ENCODE measurements at regions not wholly inside any gene's neighbourhood (a gene's known extent, or its start where the extent isn't known, plus 50 kb on each side); places are given as distances from the start of the nearest gene placed in this dataset.
A peak's percentile ranks its signal among the peaks of the same experiment; 100 is the strongest.

DNA sequence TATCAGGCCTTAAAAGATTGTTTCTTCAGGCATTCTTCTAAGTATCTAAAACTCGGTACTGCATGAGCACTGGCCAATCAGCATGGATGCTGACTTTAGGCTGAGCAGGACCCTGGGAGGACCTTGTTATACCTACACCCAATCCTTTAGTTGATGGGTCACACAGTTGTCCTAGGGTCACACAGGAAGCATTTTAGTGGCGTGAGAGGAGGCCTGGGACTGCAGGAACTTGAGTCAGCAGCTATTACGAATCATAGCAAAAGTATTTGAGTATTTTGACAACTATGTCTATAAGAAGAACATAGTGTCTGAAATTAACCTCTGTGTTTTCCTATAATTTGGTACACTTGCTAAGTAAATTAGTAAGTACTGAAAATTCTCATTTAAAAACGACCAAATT, 741.4 kb downstream of the HACE1 start:
- DNase-seq (ENCODE audit: low read depth), result no peak
- in situ Hi-C loops (cut with HindIII; ENCODE audit: low pct_unique_long_range_greater_than_20kb, low sequenced_read_pairs), result no loop called here

DNA sequence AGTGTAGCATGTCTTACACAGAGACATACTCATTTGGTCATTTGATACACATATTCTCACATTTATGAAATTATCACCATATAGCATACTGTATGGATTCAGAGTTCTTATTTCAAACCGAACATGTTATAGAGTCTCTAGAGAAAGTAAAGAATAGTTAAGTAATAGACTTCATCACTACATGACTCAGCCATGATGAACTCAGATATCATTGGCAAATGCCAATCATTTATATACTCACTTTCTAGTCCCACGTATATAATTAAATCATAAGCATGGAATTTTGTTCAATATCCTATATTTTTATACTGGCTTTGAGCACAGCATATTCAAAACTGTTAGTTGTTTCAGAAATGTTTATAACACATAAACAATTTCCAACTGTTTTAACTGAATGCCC, 749.9 kb downstream of the HACE1 start:
- in situ Hi-C loops (cut with HindIII; ENCODE audit: low pct_unique_long_range_greater_than_20kb, low sequenced_read_pairs), result no loop called here
- no peak for DNase-seq (ENCODE audit: low read depth)

DNA sequence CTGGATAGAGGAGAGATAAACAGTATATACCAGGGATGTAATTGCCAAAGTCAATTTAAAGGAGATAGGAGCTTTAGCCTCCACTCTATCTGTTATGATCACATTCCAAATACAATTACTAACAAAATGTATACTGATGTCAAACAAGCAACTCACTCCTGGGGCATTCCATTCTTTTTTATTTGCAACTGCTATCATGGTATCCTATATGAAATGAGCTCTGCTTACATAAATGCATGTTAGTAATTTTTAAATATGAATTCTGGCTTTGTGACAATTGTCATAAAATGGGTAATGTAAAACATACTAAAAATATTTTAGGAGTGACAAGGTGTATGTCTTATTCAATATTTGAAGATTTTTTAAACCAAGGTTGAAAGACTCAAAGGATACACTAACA, 751.1 kb downstream of the HACE1 start:
- DNase-seq (ENCODE audit: low read depth), result no peak
- in situ Hi-C loops (cut with HindIII; ENCODE audit: low pct_unique_long_range_greater_than_20kb, low sequenced_read_pairs), result no loop called here

DNA sequence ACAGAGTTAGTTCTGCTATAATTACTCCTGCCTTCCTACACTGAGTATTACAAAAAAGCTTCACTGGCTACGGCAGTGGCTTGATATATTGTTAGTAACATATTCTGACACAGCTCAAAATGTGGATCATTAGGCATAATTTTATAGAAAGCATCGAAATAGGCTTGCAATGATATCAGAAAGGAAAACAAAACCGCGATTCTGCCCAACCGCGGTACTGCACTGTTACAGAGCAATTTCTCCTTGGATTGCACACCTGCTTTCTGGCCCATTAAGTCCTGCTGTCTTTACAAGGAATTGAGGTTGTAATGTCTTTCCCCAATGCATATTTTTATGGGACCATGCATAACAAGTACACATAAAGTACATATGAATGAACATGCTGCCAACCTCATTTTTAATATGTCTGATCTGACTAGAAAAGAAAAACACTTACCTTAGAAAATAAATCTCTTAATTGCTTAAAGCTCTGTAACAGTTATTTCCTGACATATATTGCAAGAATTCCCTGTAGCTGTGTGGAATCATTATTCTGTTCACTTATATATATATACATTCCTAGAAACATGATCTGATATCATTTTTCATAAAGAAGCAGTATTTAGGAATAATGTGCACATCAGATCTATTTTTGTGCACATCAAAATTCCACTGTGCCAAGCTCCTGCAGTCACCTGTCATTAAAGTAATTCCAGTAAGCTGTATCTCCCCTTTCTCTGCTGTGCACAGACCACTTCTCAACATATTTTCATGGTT, 763.9 kb downstream of the HACE1 start:
- in situ Hi-C loops (cut with HindIII; ENCODE audit: low pct_unique_long_range_greater_than_20kb, low sequenced_read_pairs), result no loop called here
- no peak for DNase-seq (ENCODE audit: low read depth)

DNA sequence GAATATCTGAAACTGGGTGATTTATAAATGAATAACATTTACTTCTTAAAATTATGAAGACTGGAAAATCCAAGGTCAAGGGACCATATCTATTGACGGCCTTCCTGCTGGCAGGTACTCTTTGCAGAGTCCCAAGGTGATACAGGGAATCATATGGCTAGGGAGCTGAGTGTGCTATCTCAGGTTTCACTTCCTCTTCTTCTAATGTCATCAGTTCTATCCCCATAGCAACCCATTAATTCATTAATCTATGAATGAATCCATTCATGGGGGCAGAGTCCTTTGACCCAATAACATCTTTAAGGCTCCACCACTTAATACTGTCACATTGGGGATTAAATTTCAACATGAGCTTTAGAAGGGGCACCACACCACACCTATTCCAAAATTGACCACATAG, 772.0 kb downstream of the HACE1 start:
- in situ Hi-C loops (cut with HindIII; ENCODE audit: low pct_unique_long_range_greater_than_20kb, low sequenced_read_pairs), result no loop called here
- no peak for DNase-seq (ENCODE audit: low read depth)

DNA sequence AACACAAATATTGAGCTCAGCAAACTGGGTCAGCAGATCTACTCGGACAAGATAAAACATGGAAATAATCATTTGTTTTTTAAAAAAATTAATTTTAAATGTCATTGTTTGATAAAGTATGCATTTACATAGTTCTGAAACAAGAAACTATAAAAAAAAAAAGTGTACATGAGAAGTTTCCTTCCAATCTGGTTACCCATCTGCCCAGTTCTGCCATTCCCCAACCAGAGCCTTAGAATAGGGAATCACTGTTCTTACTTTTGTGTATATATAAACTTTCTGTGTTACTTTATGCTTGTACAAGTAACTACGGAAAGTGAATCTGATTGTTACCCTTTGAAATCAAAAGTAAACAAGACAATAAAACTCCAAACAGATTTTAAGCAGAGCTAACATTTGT, 791.4 kb downstream of the HACE1 start:
- in situ Hi-C loops (cut with HindIII; ENCODE audit: low pct_unique_long_range_greater_than_20kb, low sequenced_read_pairs), result no loop called here

DNA sequence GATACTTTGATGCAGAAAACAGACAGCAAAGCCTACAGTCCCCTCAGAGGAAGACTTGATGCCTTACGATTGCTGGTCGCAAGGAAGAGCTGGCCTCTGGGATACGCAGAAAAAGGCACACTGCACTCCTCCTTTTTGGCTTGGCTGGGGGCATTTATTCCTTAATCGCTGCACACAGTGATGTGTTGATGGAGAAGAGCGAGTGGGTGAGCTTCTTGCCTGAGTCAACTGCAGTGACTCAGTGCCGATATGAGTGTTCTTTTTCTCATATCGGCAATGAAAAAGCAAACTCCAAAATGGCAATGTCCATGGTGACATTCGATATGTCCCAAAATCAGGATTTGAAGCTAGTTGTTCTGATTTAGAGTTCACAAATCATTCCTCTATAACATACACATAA, 794.8 kb downstream of the HACE1 start:
- in situ Hi-C loops (cut with HindIII; ENCODE audit: low pct_unique_long_range_greater_than_20kb, low sequenced_read_pairs), result no loop called here
- DNase-seq (ENCODE audit: low read depth), result no peak

More for the DNA sequence above, 791.4 kb downstream of the HACE1 start:
- DNase-seq (ENCODE audit: low read depth), result no peak

DNA sequence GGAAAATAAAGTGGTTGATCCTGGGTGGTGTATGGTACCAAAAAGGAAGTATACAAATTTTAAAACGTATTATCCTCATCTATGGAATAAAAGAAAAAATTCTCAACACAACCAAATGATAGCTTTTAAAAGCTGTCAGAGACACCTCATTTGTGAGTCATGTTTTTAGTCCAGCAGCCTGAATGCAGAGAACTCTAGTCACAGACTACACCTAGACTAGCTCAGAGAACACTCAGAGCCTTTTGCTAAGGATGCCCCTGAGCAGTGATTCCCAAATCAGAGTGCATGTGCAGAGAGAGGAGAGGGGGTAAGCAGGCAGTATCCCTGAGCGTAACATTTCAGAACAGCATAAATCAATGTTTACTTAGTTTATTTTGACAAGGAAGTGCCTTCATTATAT, 809.3 kb downstream of the HACE1 start:
- in situ Hi-C loops (cut with HindIII; ENCODE audit: low pct_unique_long_range_greater_than_20kb, low sequenced_read_pairs), result no loop called here

DNA sequence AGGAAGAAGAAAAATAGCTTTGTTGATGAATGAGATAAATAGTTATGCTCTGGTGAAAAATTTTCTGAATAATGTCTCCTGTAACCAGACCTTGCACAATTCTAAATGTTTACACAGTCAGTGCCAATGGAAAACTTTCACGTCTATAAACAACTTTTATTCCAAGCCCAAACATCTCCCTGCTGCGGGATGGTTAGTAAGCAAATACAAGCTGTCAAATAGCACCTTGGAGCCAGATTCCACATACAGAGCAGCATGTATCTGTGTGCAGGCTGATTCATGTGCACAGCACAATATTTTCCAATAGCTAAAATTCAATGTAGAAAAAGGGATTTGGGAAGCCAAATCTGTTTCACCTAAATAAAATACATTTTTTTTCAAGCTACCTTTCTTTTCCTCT, 813.3 kb downstream of the HACE1 start:
- in situ Hi-C loops (cut with HindIII; ENCODE audit: low pct_unique_long_range_greater_than_20kb, low sequenced_read_pairs), result no loop called here
- no peak for DNase-seq (ENCODE audit: low read depth)

More for the DNA sequence above, 809.3 kb downstream of the HACE1 start:
- DNase-seq (ENCODE audit: low read depth), result no peak

DNA sequence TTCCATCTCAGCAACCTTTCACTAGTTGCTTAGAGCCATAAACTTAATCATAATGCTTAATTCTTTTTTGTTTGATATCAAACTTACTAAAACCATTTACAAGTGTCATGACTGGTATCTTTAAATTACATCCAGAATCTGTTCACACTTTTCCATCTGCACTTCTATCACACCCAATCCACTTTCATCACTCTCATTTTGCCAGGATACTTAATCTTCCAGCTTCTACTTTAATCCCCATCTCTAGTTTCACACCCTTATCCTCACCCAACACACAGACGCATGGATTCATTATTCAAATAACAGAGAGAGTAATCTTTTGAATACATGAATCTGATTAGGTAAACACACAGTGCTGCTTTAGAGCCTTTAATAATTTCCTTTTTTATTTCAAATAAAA, 828.4 kb downstream of the HACE1 start:
- in situ Hi-C loops (cut with HindIII; ENCODE audit: low pct_unique_long_range_greater_than_20kb, low sequenced_read_pairs), result no loop called here
- DNase-seq (ENCODE audit: low read depth), result no peak

DNA sequence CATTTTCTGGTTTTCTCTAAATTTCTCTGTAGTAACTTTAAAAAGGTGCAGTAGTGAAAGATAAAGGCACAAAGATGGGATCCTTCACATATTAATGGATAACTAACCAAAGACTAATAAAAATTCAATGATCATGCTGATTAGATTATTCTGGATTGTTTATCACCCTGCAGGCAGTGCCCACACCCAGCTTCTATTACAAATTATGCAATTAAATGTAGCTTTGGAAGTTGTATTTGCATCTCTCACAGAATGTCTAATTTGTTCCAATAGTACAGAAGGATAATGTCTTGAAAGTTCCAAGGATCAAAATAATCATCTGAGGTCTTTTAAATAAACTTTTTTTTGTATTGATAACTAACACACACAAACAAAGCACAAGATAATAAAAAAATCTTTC, 837.6 kb downstream of the HACE1 start:
- in situ Hi-C loops (cut with HindIII; ENCODE audit: low pct_unique_long_range_greater_than_20kb, low sequenced_read_pairs), result no loop called here
- no peak for DNase-seq (ENCODE audit: low read depth)

DNA sequence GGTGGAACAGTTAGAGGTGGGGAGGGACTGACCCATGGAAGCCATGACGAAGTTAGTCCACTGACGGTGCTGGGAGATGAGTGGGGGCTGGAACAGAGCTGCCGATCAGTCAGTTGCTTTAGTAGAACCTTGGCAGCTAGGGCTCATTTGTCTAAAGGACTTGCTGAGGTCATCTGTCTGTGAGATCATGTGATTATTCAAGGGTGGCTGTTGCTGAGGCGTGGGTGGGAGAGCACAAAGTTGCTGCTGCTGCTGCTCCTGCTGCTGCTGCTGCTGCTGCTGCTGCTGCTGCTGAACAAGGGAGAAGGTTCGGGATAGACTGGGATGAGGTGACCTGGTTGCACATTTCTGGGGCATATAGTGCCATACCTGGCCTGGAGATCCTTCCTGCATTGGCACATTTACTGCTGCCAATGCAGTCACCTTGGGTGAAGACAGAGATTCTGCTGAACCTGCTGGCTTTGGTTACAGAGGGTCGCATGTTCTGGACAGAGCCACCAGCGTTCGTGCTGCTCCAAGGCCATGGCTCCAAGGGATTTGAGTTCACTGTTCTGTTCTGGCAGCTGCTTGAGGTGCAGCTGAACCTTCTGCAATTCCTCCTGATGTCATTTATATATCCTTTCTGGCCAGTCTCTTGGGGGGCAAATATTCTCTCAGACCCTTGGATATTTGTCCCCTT, 840.5 kb downstream of the HACE1 start:
- in situ Hi-C loops (cut with HindIII; ENCODE audit: low pct_unique_long_range_greater_than_20kb, low sequenced_read_pairs), result no loop called here
- no peak for DNase-seq (ENCODE audit: low read depth)

DNA sequence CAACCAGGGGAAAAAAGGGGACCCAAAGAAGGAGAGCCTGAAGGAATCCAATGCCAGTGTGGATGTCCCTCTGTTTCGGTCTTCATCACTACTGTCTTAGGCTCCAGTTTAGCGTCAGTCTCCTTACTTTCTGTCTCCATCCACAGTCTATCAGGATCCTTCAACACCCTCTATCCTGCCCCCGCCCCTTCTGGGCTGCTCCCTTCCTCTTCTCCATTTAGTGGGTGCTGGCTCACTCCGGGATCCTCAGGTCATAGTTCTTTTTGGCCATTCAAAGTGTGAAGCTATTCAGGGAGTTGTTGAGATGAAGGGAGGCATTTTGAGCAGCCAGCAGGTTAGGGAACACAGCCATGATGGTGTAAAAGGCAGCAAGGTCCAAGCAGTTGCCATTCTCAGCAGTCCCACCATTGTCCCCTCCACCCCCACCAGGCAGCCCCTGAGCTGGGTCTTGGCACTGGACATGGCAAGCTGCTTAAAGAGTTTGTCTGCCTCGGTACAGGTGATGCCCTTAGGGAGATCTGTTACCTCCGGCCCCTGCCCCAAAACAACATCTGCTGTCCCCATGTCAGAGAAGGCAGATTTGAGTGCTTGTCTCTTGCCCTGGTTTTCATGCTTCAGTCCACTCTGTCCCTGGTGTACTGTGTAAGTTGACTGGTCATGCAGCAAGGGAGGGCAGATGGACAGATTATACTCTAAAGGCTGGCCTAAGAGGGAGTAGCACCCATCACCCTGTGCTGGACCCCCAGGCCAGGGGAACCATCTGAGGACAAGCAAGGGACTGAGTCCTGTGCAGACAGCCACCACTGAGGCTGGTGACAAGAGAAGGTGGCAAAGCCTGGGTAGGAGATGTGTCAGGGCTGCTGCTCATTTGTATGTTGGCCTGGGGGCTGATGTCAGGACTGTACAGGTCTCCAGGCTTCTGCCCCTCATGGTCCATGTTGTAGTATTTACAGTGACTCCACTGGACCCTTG, 842.0 kb downstream of the HACE1 start:
- no peak for DNase-seq (ENCODE audit: low read depth)
- in situ Hi-C loops (cut with HindIII; ENCODE audit: low pct_unique_long_range_greater_than_20kb, low sequenced_read_pairs), result no loop called here

DNA sequence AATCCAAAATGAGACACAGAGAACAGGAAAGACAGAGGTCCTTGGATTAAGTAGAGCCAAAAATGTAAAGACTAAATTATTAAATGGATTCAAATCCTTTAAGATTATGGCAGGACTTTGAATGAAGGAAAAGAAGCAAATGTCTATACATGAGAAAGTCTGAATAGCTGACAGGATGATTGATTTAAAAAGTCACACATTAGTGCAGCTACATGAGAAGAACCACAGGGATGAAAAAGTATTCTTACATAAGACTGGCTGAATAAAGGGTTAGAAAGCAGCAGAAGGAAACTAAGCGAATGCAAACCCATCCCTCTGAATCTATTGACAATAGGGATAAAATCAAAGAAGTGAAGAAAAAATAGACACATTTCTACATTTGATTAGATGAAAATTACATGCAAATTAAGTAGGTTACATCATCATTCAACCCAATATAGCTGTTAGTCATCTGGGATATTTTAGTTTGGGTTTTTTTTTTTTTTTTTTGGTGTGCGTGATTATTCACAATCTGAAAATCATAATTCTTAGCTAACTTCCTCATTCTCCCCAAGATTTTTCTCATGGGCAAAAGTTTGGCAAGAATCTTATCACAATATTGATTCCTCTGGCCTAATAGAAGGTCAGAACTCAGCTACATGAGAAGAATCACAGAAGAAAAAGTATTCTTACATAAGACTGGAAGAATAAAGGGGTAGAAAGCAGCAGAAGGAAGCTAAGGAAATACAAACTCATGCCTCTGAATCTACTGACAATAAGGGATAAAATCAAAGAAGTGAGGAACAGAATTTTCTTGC, 845.4 kb downstream of the HACE1 start:
- no peak for DNase-seq (ENCODE audit: low read depth)
- in situ Hi-C loops (cut with HindIII; ENCODE audit: low pct_unique_long_range_greater_than_20kb, low sequenced_read_pairs), result no loop called here

DNA sequence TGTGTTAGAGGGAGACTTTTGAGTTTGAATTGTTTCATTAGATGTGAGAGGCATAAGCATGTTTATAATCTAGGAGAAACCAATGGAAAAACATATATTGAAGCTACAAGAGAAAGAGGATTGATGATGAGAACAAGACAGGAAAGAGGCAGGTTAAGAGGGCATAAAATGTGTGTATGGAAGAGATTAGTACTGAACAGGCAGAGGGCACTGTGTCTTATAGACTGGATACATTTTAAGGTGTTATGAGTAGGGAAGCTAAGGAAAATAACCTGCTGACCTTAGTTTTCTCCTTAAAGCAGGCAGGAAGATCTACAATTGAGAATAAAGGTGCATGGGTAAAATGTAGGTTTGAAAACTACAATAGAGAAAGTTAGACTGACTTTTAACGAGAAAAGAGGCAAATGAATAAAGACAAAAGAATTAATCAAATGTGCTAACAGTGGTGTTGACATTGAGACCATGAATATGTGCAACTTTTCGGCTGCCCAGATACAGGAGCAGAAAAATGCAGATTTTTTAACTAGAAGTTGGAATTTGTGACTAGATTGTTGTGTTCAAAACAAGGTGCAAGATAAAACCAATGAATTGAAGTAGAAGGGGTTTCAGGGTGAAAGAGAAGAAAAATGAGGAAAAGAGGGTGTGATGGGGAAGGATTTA, 846.3 kb downstream of the HACE1 start:
- in situ Hi-C loops (cut with HindIII; ENCODE audit: low pct_unique_long_range_greater_than_20kb, low sequenced_read_pairs), result no loop called here
- DNase-seq (ENCODE audit: low read depth), result no peak

DNA sequence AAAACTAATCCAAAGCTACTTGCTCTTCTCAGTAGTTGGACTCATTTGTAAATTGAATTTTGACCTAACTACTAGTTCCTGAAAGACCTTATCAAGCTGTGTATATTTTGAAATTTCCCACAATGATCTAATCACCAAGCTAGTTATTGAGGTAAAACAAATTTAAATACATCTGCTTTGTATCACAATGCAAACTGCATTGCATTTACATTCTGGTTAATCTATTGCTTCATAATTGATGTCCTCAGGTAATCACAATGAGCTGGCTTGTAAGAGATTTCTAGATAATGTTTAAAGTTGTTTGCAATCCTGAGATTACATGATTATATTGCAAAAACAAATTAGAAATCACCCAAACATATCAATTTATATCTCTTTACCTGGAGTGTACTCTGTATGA, 848.8 kb downstream of the HACE1 start:
- DNase-seq (ENCODE audit: low read depth), result no peak
- in situ Hi-C loops (cut with HindIII; ENCODE audit: low pct_unique_long_range_greater_than_20kb, low sequenced_read_pairs), result no loop called here

DNA sequence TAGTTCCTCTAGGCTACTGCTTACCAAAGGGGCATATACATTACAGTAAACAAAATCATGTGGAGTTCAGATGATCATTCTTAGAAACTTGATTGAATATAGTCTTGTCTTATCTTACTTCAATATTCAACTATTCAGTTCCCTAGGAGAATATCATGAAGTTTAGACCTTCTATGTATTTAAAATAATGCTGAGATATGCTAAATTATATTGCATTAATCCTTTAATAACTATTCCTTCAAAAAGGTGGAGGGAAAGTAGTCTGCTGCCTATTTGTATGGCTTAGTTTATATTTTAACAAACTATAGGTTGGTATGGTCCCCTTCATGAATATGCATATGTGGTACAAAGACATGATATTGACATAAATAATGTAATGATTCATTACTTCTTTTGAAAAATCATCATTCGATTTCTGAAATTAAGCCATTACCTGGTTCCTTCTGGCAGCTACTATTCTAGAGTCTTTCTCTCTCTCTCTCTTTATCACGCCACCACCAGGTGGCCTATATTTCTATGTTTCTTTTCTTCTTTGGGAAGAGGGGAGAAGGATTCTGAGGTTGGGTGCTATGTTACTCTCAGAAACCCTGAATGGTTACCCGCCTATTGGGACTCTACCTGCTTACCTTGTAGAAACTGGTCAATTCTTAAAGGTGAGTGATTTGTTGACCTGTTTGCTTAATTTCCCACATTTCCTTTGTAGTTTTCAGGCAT, 855.8 kb downstream of the HACE1 start:
- in situ Hi-C loops (cut with HindIII; ENCODE audit: low pct_unique_long_range_greater_than_20kb, low sequenced_read_pairs), result no loop called here
- DNase-seq (ENCODE audit: low read depth), result peak; percentile 4
